Common myeloid progenitor, CD34-positive (primary cell): ENCODE measurements at regions not wholly inside any gene's neighbourhood (a gene's known extent, or its start where the extent isn't known, plus 50 kb on each side); places are given as distances from the start of the nearest gene placed in this dataset.

Experiments used
- CTCF ChIA-PET: fragments of 350-600 bp; sonication (Branson Sonifier 250); formaldehyde crosslinking; loops from one replicate; lab custom pipeline; 2021; ENCODE audit warnings: antibody characterized with exemption; lab: Charles Lee
- POLR2A ChIA-PET: fragments of 350-600 bp; sonication (Branson Sonifier 250); formaldehyde crosslinking; loops from one replicate; lab custom pipeline; 2021; ENCODE audit warnings: antibody characterized with exemption; lab: Charles Lee
- DNase-seq, 3 donors: peaks; one replicate each; pipeline versions ENCODE4 v3.0.0 to v3.0.0-alpha.2; 2013
- H3K27ac ChIP-seq, 2 experiments: 1 replicate in 1 of 2; 2 replicates in 1 of 2; pipeline ENCODE4 v1.7.0; 2013; ENCODE audit warnings: inconsistent platforms in 2 of 2, low read length in 2 of 2, mild to moderate bottlenecking in 2 of 2, low read depth in 1 of 2, moderate library complexity in 1 of 2; ENCODE audit not compliant: severe bottlenecking in 2 of 2, insufficient read depth in 1 of 2, poor library complexity in 1 of 2
- H3K27me3 ChIP-seq, 5 experiments: replicated peaks in 2 of 5; 1 replicate in 3 of 5; 2 replicates in 2 of 5; pipeline versions ENCODE4 v1.6.1 to v1.7.0; 2013; ENCODE audit warnings: low read length in 4 of 5, mild to moderate bottlenecking in 2 of 5, moderate library complexity in 2 of 5, inconsistent platforms in 1 of 5; ENCODE audit not compliant: insufficient read depth in 5 of 5, control insufficient read depth in 4 of 5
- H3K36me3 ChIP-seq, 4 experiments: 1 replicate in 2 of 4; 2 replicates in 2 of 4; pipeline versions ENCODE4 v1.6.1 to v1.7.0; 2013; ENCODE audit warnings: low read length in 3 of 4, control low read depth in 1 of 4, mild to moderate bottlenecking in 1 of 4; ENCODE audit not compliant: control insufficient read depth in 4 of 4, insufficient read depth in 4 of 4
- H3K4me1 ChIP-seq, 4 experiments: 1 replicate in 3 of 4; 2 replicates in 1 of 4; pipeline versions ENCODE4 v1.6.1 to v1.7.1; 2013; ENCODE audit warnings: low read length in 3 of 4, mild to moderate bottlenecking in 3 of 4, control low read depth in 1 of 4, inconsistent platforms in 1 of 4, moderate library complexity in 1 of 4; ENCODE audit not compliant: control insufficient read depth in 4 of 4, insufficient read depth in 4 of 4; ENCODE audit errors: control extremely low read depth in 1 of 4
- H3K4me3 ChIP-seq, 7 experiments: 1 replicate in 4 of 7; 2 replicates in 3 of 7; pipeline versions ENCODE4 v1.5.1 to v1.7.0; 2013; ENCODE audit warnings: mild to moderate bottlenecking in 7 of 7, low read length in 6 of 7, moderate library complexity in 6 of 7, inconsistent platforms in 2 of 7, low read depth in 2 of 7, control low read depth in 1 of 7; ENCODE audit not compliant: insufficient read depth in 4 of 7, control insufficient read depth in 1 of 7; ENCODE audit errors: extremely low read depth in 1 of 7
- H3K9me3 ChIP-seq, 5 experiments: 1 replicate in 4 of 5; 2 replicates in 1 of 5; pipeline versions ENCODE4 v1.6.1 to v1.7.1; 2013; ENCODE audit warnings: low read length in 4 of 5, mild to moderate bottlenecking in 2 of 5, inconsistent platforms in 1 of 5, low read depth in 1 of 5, moderate library complexity in 1 of 5; ENCODE audit not compliant: control insufficient read depth in 4 of 5, insufficient read depth in 2 of 5; ENCODE audit errors: control extremely low read depth in 1 of 5
- WGBS: methylation state at CpG from one replicate; pipeline ENCODE4 v1.1.5; 2013; ENCODE audit not compliant: insufficient coverage; 5-methylcytosine and 5-hydroxymethylcytosine counted together

DNA sequence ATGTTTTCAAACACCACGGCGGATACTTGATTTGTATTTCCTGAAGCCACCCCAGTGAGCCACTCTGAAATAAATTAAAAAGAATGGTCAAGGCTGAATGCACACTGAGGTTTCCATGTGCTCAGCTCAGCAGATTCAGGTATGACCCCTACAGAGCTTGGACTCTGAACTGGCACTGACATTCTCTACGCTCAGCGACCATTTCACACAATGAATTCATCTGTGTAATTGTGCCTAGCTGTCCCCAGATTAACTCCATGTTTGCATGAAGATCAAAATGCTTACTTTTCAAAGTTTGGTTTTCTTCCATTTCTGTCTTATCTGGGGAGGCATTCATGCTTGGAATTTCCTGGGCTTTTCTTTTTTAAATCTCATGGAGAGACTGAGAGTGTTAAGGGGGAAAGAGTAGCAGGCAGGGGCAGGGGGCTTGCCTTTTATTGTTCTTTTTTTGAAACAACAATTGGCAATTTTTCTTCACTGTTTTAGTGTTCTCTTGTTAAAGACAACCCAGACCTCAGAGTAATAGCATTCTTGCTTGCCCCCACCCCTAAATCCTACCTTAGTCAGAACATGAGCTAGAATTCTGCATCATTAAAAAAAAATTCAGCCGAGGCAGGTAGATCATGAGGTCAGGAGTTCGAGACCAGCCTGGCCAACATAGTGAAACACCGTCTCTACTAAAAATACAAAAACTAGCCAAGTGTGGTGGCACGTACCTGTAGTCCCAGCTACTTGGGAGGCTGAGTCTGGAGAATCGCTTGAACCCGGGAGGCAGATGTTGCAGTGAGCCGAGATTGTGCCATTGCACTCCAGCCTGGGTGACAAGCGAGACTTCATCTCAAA, 85.5 kb upstream of the HNF1B start:
- Histone ChIP-seq H3K36me3 (no peaks in the 10 kb centered on the region), H3K27me3 (no peaks in the 10 kb centered on the region), H3K4me1 (peaks cover 22 to 57% (median 51%) of the 10 kb centered on the region in 4 experiments), H3K9me3 (no peaks in the 10 kb centered on the region), H3K27ac (no peak overlapping the region), H3K4me3 (no peak overlapping the region)
- ChIA-PET CTCF (interaction anchor here (1.1 to 2.5 kb wide), 2 partner anchors 14 to 20 kb away, joined by 3 to 6 read pairs; no protein-coding TSS in a partner anchor), POLR2A (no interaction called here)
- DNase-seq: no peak
- 98% methylated on average over 9 of the region's 12 CpGs for WGBS

DNA sequence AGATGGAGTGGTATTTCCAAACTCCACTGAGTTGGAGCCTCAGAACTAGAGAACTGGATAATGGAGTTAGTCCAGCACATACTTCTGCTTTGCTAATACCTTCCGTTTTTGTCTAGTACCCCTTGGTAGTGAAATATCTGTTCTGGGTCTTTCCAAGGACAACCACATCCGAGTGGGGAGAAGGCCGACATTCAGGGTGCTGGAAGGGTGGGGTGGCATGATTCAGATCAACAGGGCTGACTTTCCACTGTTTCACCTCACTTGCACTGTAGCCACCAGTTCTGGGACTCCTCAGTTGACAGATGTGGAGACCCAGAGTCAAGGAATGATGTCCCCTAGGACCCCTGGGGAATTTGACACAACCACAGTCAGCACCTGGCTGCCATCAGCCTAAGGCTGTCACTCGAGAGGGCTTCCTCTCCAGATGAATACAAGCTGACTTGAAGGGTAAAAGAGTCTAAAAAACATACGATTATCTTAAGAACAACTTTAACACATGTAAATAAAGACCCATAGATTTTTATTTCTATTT, 84.8 kb upstream of the HNF1B start:
- Histone ChIP-seq H3K9me3 (no peaks in the 10 kb centered on the region), H3K4me3 (no peak overlapping the region), H3K4me1 (peaks cover 22 to 64% (median 58%) of the 10 kb centered on the region in 4 experiments), H3K36me3 (no peaks in the 10 kb centered on the region), H3K27me3 (no peaks in the 10 kb centered on the region), H3K27ac (no peak overlapping the region)
- DNase-seq: peak in 1 of 3 donors; percentile 47
- whole genome bisulfite sequencing: 78% methylated on average over 5 of the region's 5 CpGs
- CTCF ChIA-PET: interaction anchor here (2.5 kb wide), 1 partner anchor 14 kb away, joined by 6 read pairs; no protein-coding TSS in a partner anchor
- POLR2A ChIA-PET: no interaction called here

DNA sequence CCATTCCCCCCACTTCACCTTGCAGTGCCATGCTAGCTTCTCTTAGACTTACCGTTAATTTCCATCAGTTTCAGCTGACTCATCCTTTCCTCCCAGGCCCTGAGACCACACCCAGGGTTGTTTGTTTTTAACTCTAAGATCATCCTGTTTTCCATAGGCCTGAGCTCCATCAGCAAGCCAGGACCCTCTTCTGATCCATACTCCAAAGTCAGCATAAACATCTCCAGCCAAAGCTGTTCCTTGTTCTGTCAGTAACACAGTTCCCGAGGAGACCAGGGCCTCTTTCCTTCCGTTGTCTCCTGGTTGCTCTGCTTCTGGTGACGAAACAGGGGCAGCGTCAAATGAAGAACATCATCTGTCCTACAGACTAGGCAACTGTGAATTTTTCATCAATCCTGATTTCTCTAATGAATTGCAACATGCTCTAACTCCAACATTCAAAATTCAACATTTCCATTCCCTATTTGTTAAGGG, 83.8 kb upstream of the HNF1B start:
- peaks cover 22 to 72% (median 65%) of the 10 kb centered on the region in 4 experiments for H3K4me1 ChIP-seq
- CTCF ChIA-PET: interaction anchor here (1.6 kb wide), 1 partner anchor 10 kb away, joined by 4 read pairs; no protein-coding TSS in a partner anchor
- H3K9me3 ChIP-seq: no peaks in the 10 kb centered on the region
- H3K27me3 ChIP-seq: no peaks in the 10 kb centered on the region
- WGBS: 0% methylated on average over 2 of the region's 5 CpGs
- POLR2A ChIA-PET: no interaction called here
- peak overlapping the region in 2 of 7 experiments; percentile 42 to 45 for H3K4me3 ChIP-seq
- peak; percentile 38 to 77 (median 69) for DNase-seq
- peak overlapping the region; percentile 18 to 26 for H3K27ac ChIP-seq
- H3K36me3 ChIP-seq: no peaks in the 10 kb centered on the region

DNA sequence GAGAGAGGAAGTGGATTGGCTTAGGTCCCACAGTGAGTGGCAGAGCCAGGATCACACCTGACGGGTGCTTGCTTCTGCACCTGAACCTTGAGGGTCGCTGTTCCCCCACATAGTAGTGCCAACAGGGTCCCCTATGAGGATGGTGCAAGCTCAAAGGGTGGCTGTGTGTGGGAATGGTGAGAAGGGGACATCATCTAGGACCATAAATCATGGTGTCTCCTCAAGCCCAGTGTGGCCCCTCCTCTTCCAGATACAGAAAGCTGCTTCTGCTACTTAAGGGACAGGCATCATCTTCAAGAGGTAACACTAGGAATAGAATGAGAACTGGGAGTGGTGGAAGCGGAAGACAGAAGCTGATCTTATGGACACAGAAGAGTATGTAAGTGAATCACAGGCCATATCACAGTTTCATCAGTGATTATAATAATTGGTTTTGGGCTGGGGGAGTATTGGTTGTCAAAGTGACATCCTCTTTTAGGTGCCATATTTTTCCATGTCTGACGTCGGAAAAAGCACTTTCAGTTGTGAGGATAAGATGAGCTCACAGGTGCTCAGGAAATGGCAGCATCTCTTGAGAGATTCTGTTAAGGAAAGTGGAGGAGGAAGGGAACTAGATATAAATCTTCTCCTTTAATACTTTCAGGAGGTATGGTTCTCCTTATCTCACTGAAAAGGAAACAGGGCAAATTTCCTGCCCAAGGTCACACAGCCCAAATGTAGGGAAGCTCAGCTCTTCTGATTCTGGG, 83.2 kb upstream of the HNF1B start:
- H3K9me3 ChIP-seq: no peaks in the 10 kb centered on the region
- H3K27me3 ChIP-seq: no peaks in the 10 kb centered on the region
- no peaks in the 10 kb centered on the region for H3K36me3 ChIP-seq
- DNase-seq: peak in 1 of 3 donors; percentile 52
- WGBS: 50% methylated on average over 4 of the region's 5 CpGs
- ChIA-PET CTCF (interaction anchor here (1.6 kb wide), 2 partner anchors 10 to 16 kb away, joined by 3 to 4 read pairs; no protein-coding TSS in a partner anchor), POLR2A (no interaction called here)
- H3K4me3 ChIP-seq: peak overlapping the region in 2 of 7 experiments; percentile 42 to 45
- H3K4me1 ChIP-seq: peaks cover 22 to 67% (median 60%) of the 10 kb centered on the region in 4 experiments
- H3K27ac ChIP-seq: peak overlapping the region in 1 of 2 experiments; percentile 18

DNA sequence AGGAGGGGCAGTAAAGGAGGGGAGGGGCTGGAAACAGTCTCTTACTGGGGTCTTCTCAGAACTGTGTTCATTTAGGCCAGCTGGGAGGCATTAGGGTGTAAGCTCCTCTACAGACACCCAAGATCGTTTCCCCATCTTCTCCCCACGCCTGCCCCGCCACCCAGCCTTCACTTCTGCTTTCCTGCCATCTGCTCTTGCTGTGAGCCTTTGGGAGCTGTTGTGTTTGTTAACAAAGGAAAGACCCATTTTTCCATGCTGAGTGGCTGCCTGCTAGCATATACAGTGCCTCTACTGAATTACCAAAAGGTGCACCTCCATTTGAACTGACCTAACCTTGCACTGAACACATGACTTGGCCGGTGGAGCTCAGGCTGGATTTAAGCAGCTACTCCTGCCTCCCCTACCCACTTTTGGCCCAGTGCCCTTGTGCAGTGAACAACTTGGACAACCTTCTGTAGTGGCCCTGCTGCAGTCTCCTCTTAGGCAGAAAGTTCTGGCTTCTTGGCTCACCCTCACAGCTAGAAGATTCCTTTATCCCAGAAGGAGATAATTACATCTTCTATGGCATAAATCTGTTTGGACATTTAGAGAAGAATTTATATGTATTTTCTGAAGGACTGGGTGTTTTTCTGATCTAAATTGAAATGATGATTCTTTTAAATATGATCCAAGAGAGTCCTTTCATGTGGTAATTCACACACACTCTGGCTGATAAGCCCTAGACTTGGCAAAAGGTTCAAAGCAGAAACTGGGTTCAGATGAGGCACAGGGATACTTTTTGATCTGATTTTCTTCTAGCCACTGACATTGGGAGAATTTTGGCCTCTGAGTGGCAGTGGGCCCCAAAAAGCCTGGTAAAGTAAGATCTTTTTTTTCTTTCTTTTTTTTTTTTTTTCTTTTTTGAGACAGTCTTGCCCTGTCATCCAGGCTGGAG, 81.9 kb upstream of the HNF1B start:
- WGBS: 20% methylated on average over 2 of the region's 4 CpGs

DNA sequence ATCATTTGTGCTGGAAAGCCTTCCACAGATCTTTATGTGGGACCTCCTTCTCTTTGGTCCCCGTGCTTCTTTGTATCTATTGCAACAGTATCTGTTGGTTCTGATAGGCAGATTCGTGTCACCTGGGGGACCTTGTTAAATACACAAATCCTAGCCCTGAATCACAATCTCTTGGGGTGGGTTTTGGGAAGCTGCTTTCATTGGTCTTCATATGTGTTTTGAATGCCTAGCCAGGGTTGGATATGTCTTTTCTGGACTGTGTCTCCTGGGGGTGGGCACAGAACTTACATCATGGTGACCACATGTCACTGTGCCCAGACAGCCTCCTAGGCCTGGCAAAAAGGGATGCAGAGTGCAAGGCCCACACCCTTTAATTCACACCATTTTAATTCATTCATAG, 81.0 kb upstream of the HNF1B start:
- Histone ChIP-seq H3K4me1 (peaks cover 23 to 67% (median 60%) of the 10 kb centered on the region in 4 experiments), H3K27me3 (no peaks in the 10 kb centered on the region), H3K36me3 (no peaks in the 10 kb centered on the region), H3K4me3 (no peak overlapping the region), H3K9me3 (no peaks in the 10 kb centered on the region), H3K27ac (no peak overlapping the region)
- DNase-seq: no peak
- CTCF ChIA-PET: interaction anchor here (0.7 to 2.4 kb wide), 2 partner anchors 9 to 18 kb away, joined by 3 to 14 read pairs; no protein-coding TSS in a partner anchor
- no CpG with 5 or more reads among the region's 2 CpGs for WGBS
- POLR2A ChIA-PET: interaction anchor here (1.8 kb wide), 1 partner anchor 10 kb away, joined by 4 read pairs; no protein-coding TSS in a partner anchor

More for the DNA sequence above, 81.9 kb upstream of the HNF1B start:
- Histone ChIP-seq H3K4me1 (peaks cover 22 to 65% (median 58%) of the 10 kb centered on the region in 4 experiments), H3K36me3 (no peaks in the 10 kb centered on the region), H3K9me3 (no peaks in the 10 kb centered on the region), H3K27ac (no peak overlapping the region), H3K4me3 (no peak overlapping the region), H3K27me3 (no peaks in the 10 kb centered on the region)
- DNase-seq: peak; percentile 29 to 83 (median 76)
- POLR2A ChIA-PET: interaction anchor here (0.5 kb wide), 1 partner anchor 64 kb away, joined by 3 read pairs; no protein-coding TSS in a partner anchor
- CTCF ChIA-PET: interaction anchor here (1.6 to 2.4 kb wide), 2 partner anchors 10 to 17 kb away, joined by 3 to 14 read pairs; no protein-coding TSS in a partner anchor
